Stimulated activated CD8-positive, alpha-beta memory T cell treated with anti-CD3 and anti-CD28 coated beads, Interleukin-2, amount 100 ng/mL, for 48 hours (primary cell): ENCODE measurements at regions not wholly inside any gene's neighbourhood (a gene's known extent, or its start where the extent isn't known, plus 50 kb on each side); places are given as distances from the start of the nearest gene placed in this dataset.

ENCODE experiments used
- DNase-seq, 2 donors: peaks; one replicate each; pipeline ENCODE4 v3.0.0-alpha.2; 2020; ENCODE audit warnings: low read depth in 2 of 2

GRCh38 chr4:117326091-117326490 lies 240.7 kb upstream of the TRAM1L1 start:
- no peak for DNase-seq

DNA sequence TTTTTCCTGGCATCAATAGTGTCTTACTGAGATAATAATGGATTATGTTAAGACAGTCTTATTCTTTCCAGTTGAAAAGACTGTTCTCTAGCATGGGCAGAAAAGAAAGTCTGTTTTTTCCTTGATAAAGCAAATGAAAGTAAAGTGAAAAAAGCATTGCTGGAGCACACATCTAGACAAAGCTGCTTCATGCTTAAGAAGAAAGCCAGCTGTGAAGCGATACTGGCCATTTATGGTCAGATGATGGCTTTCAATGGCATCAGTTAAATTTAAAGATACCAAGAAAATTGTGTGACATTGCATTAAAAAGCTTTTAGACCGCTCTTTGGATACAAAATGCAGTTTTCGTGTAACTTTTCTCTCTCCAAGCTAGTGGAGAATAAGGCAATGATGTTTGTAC lies 242.1 kb upstream of the TRAM1L1 start:
- no peak for DNase-seq

GRCh38 chr4:117328333-117328732 lies 243.0 kb upstream of the TRAM1L1 start:
- no peak for DNase-seq

GRCh38 chr4:117331817-117332216 lies 246.4 kb upstream of the TRAM1L1 start:
- no peak for DNase-seq

GRCh38 chr4:117334451-117335188 lies 249.2 kb upstream of the TRAM1L1 start:
- DNase-seq = no peak

- DNase-seq = no peak
Measured at GRCh38 chr4:117357437-117357836, 272.1 kb upstream of the TRAM1L1 start.

- DNase-seq = no peak
Measured at GRCh38 chr4:117357866-117358265, 272.5 kb upstream of the TRAM1L1 start.

DNA sequence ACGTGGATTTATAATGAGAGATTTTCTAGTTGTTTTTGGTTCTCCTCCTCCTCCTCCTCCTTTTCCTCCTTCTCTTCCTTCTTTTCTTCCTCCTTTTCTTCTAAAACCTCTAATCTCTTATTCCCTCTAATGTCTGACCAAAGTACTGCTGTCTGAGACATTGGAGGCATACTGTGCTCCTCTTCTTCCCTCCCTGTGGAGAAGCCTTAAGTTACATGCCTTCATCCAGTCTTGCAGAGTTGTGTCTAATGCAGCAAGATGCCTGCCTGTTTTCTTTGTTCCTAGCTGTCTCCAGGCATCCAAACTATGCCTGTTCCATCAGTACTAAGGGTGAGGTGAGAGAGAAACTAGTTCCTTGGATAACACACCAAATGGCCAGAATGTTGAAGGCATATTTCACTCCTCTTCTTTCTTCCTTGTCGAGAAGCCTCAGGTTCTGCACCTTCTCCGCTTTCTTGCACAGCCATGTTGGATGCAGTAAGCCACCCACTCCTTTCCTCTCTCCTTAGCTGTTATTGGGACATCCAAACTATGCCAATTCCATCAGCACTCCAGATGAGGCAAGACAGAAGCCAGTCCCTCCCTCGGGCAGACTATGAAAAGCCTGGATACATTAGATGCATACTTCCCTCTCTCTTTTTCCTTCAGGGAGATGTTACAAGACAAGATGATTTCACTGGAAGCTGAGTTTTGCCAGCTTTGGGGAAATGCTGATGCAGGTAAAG lies 285.7 kb upstream of the TRAM1L1 start:
- DNase-seq = no peak

- no peak for DNase-seq
Measured at GRCh38 chr4:117375101-117375500, 289.7 kb upstream of the TRAM1L1 start.

DNA sequence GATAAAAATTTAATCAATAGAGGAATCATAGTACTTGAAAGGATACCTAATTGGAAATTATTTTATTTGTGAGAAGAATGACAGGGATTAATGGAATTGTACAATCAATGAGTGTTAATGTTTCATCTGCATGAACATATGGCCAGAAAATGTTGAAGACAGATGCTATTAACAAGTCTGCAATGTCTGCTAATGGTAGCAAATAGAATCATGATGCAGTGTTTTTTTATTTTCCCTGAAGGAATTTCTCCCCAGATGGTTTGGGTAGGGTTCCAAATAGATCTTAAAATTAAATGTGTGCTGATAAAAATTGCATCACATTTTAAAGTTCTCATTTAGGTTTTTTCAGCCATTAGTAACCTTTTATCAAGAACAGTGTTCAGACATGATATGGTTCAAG lies 291.3 kb upstream of the TRAM1L1 start:
- DNase-seq = no peak

- no peak for DNase-seq
Measured at GRCh38 chr4:117378942-117379341, 293.6 kb upstream of the TRAM1L1 start.

DNA sequence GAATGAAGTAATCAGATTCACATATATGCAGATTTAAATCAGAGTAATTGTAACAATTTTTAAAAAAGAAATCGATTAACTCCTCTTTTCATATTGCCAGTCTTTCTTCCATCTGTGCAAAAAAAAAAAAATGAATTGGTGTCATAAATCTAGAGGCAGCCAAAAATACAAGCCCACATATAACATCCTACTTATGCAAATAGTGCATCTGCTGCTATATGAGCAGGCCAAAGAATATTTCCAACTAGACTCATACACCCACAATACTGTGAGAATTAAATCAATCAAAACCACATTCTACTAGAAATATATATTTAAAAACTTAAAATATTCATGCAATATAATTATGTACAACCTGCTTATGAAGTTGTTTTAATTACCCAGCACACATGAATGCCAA lies 298.1 kb upstream of the TRAM1L1 start:
- no peak for DNase-seq

DNA sequence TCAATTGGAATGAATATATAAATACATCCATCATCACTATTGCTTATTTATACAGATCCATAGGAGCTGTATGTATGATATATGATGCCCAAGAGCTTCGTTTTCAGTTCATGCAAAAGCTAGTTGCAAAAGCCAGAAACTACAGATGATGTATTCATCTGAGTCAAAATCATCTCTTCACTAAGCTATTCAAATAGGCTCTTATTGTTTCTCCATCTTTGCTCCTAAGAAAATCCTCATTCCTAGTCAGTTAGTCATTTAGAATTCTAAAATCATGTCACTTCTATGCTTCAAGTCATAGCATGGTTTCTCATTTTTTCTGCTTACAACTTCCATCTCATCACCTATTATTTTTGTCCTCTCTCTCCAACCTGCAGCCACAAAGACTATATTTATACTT lies 300.1 kb upstream of the TRAM1L1 start:
- DNase-seq = no peak

DNA sequence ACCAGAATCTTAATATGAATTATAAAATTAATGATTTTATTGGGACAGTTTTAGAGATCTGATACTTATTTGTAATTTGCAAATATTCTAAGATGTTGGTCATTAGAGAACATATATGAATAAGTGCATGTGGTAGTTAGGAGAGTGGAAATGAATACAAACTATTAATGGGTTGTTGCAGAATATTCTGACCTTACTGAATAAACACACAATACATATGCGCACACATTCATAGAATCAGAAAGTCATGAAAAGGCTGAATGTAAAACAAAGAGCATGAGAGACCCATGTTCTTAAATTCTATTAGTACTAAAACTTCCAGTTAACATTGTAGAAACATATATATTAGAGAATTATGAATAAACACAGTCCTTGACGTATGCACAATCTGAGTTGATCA lies 301.7 kb upstream of the TRAM1L1 start:
- DNase-seq = no peak

DNA sequence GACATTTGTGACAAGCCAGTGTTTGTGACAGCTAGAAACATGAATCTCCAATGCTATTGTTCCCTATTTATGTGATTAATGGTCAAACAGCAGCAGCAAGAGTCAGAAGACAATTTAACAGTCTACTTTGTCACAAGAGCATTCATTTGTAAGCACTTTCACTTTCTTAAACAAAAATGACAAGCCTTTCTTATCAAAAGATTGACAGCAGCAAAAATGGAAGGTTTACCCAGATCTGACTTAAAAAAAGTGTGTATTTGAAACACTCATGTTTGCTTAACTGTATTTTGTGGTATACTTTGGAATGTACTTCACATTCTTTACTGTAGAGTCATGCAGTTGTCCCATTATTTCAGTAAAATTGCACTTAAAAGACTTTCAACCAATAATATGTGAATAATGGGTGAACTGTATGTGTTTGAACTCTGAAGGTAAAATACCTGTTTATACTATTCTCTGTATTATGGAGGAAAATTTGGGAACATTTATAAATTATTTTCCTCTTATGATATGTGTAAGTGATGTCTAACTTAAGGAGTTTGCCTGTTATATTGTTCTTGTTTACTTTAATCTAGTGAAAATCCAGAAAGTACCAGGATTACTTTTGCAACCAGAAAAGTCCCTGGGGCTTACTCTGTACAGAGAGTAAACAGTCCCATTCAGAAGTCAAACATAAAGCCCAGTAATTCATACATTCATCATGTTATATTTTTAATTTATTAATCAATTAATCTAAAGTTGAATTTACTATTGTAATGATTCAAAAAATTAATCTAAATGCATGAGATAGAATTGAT lies 314.9 kb upstream of the TRAM1L1 start:
- DNase-seq = no peak

GRCh38 chr4:117412661-117413060 lies 327.3 kb upstream of the TRAM1L1 start:
- no peak for DNase-seq

- DNase-seq = no peak
Measured at GRCh38 chr4:117417856-117418255, 332.5 kb upstream of the TRAM1L1 start.

GRCh38 chr4:117420948-117421347 lies 335.6 kb upstream of the TRAM1L1 start:
- DNase-seq = no peak

DNA sequence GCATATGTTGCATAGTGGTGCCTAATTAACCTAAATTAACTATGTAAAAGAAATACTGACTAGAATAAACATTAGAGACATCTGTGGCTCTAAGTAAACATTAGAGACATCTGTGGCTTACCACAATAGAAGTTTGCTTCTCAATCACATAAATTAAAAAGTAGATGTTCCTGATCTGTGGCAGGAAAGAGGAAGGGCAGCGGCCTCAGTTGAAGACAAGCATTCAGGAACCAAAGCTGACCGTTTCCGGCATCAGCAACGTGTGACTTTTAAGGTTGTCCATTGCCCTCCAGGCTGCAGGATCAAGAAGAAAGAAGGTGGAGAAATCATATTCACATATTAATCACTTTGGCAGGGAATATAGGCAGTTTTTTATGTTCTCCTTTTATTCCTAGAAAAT lies 336.3 kb upstream of the TRAM1L1 start:
- DNase-seq = no peak

DNA sequence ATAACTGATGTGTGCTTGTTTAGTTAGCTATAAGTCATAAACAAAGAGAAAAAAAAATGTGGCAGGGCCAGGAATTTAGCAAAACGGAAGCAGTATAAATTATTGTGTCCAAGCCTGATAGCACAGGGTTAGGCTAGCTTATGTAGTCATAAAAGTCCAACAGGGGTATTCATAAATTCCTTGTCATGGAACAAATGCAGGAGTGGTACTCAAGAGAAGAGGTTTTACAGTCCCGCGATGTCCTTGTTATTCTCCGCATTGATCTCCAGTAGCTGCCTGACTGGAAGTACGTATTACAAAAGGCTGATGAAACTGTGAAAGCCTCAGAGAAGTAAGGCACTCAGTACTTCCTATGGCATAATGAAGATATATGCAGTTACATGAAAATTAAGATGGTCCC lies 336.9 kb upstream of the TRAM1L1 start:
- DNase-seq = no peak

GRCh38 chr4:117425636-117426035 lies 340.3 kb upstream of the TRAM1L1 start:
- no peak for DNase-seq

- no peak for DNase-seq
Measured at GRCh38 chr4:117428536-117428935, 343.2 kb upstream of the TRAM1L1 start.

- no peak for DNase-seq
Measured at GRCh38 chr4:117429061-117429460, 343.7 kb upstream of the TRAM1L1 start.
